ENCODE measurements at regions not wholly inside any gene's neighbourhood (a gene's known extent, or its start where the extent isn't known, plus 50 kb on each side); places are given as distances from the start of the nearest gene placed in this dataset.

- H3K9me3 ChIP-seq (ENCODE audit: control insufficient read depth, insufficient read depth, low read depth, low read length) = no peaks in the 10 kb centered on the region
- TF ChIP-seq TCF7L2 (IDR thresholded peaks at IDR 0.05; ENCODE audit: low read depth, low read length) (no peak), POLR2AphosphoS5 (IDR thresholded peaks at IDR 0.05; ENCODE audit: low read depth, low read length) (no peak), REST (IDR thresholded peaks at IDR 0.05; ENCODE audit: insufficient read depth in 1 of 2, low read depth in 2 of 2, low read length in 1 of 2) (no peak), CTCF (IDR thresholded peaks at IDR 0.05) (no peak), SIN3A (IDR thresholded peaks at IDR 0.05; ENCODE audit: borderline replicate concordance, insufficient read depth, low read depth, low read length) (no peak)
- in situ Hi-C loops (cut with HindIII; ENCODE audit: low pct_unique_long_range_greater_than_20kb, low sequenced_read_pairs) (no loop called here), intact Hi-C loops (cut with micrococcal nuclease; ENCODE audit: unreplicated experiment) (no loop called here)
- H3K36me3 ChIP-seq (ENCODE audit: control insufficient read depth, insufficient read depth, low read length) = no peaks in the 10 kb centered on the region
- ATAC-seq = no peak
- H3K4me3 ChIP-seq (ENCODE audit: low read depth in 2 of 2, low read length in 2 of 2) = no peak overlapping the region
- H3K4me1 ChIP-seq (ENCODE audit: control insufficient read depth, insufficient read depth, low read length) = no peaks in the 10 kb centered on the region
- DNase-seq (ENCODE audit: low read depth, low spot score) = no peak
- BruUV-seq (replicated peaks) = no TSS peak
- ChIA-PET POLR2A (no interaction called here), CTCF (no interaction called here)
- H3K27ac ChIP-seq (ENCODE audit: low read length) = no peak overlapping the region
- H3K27me3 ChIP-seq (ENCODE audit: control insufficient read depth, insufficient read depth, low read length) = no peaks in the 10 kb centered on the region
Observed at GRCh38 chr2:22238967-22239366, 1115.2 kb downstream of the TDRD15 start.

- TF ChIP-seq TCF7L2 (IDR thresholded peaks at IDR 0.05; ENCODE audit: low read depth, low read length) (no peak), SIN3A (IDR thresholded peaks at IDR 0.05; ENCODE audit: borderline replicate concordance, insufficient read depth, low read depth, low read length) (no peak), CTCF (IDR thresholded peaks at IDR 0.05) (no peak), POLR2AphosphoS5 (IDR thresholded peaks at IDR 0.05; ENCODE audit: low read depth, low read length) (no peak), REST (IDR thresholded peaks at IDR 0.05; ENCODE audit: insufficient read depth in 1 of 2, low read depth in 2 of 2, low read length in 1 of 2) (no peak)
- Histone ChIP-seq H3K4me3 (ENCODE audit: low read depth in 2 of 2, low read length in 2 of 2) (no peak overlapping the region), H3K27ac (ENCODE audit: low read length) (no peak overlapping the region), H3K27me3 (ENCODE audit: control insufficient read depth, insufficient read depth, low read length) (no peaks in the 10 kb centered on the region), H3K4me1 (ENCODE audit: control insufficient read depth, insufficient read depth, low read length) (no peaks in the 10 kb centered on the region), H3K9me3 (ENCODE audit: control insufficient read depth, insufficient read depth, low read depth, low read length) (no peaks in the 10 kb centered on the region), H3K36me3 (ENCODE audit: control insufficient read depth, insufficient read depth, low read length) (no peaks in the 10 kb centered on the region)
- POLR2A ChIA-PET = no interaction called here
- DNase-seq (ENCODE audit: low read depth, low spot score) (no peak), ATAC-seq (no peak)
- CTCF ChIA-PET = no interaction called here
- no TSS peak for BruUV-seq (replicated peaks)
- in situ Hi-C loops (cut with HindIII; ENCODE audit: low pct_unique_long_range_greater_than_20kb, low sequenced_read_pairs) (no loop called here), intact Hi-C loops (cut with micrococcal nuclease; ENCODE audit: unreplicated experiment) (no loop called here)
Observed at GRCh38 chr2:22247466-22247865, 1123.7 kb downstream of the TDRD15 start.

All from Panc1 (cell line).